ENCODE measurements at regions not wholly inside any gene's neighbourhood (a gene's known extent, or its start where the extent isn't known, plus 50 kb on each side); places are given as distances from the start of the nearest gene placed in this dataset.
"Not testable (repeated sequence)": the region's sequence is repeated elsewhere in the genome, so short reads cannot be mapped to it uniquely, and the experiment has no call there.

- in situ Hi-C loops (cut with HindIII; ENCODE audit: low pct_ligation_motif_present, low sequenced_read_pairs): no loop called here
- H3K27me3 ChIP-seq (replicated peaks): no peaks in the 10 kb centered on the region
- no peaks in the 10 kb centered on the region for H3K36me3 ChIP-seq (replicated peaks)
- no peak overlapping the region for H3K27ac ChIP-seq
- TF ChIP-seq CTCF (IDR thresholded peaks at IDR 0.05; ENCODE audit: low read depth, low read length, missing control alignments): no peak
- H3K4me3 ChIP-seq (ENCODE audit: low read depth, low read length): no peak overlapping the region
- DNase-seq: no peak
These were observed 86.3 kb downstream of the PPCDC start for GRCh38 chr15:75109736-75110130.

- Histone ChIP-seq H3K27ac (no peak overlapping the region), H3K4me3 (ENCODE audit: low read depth, low read length) (no peak overlapping the region), H3K36me3 (replicated peaks) (no peaks in the 10 kb centered on the region), H3K27me3 (replicated peaks) (no peaks in the 10 kb centered on the region)
- no peak for DNase-seq
- TF ChIP-seq CTCF (IDR thresholded peaks at IDR 0.05; ENCODE audit: low read depth, low read length, missing control alignments): no peak
- in situ Hi-C loops (cut with HindIII; ENCODE audit: low pct_ligation_motif_present, low sequenced_read_pairs): no loop called here
These were observed 89.0 kb downstream of the PPCDC start for GRCh38 chr15:75112278-75112847.

- DNase-seq: no peak
- in situ Hi-C loops (cut with HindIII; ENCODE audit: low pct_ligation_motif_present, low sequenced_read_pairs): no loop called here
- no peak for TF ChIP-seq CTCF (IDR thresholded peaks at IDR 0.05; ENCODE audit: low read depth, low read length, missing control alignments)
- no peak overlapping the region for H3K27ac ChIP-seq
- H3K27me3 ChIP-seq (replicated peaks): no peaks in the 10 kb centered on the region
- no peaks in the 10 kb centered on the region for H3K36me3 ChIP-seq (replicated peaks)
- H3K4me3 ChIP-seq (ENCODE audit: low read depth, low read length): no peak overlapping the region
These were observed 88.7 kb upstream of the C15orf39 start for GRCh38 chr15:75112848-75113492.

GRCh38 chr15:75114327-75114726 lies 87.4 kb upstream of the C15orf39 start:
- Histone ChIP-seq H3K4me3 (ENCODE audit: low read depth, low read length) (no peak overlapping the region), H3K36me3 (replicated peaks) (no peaks in the 10 kb centered on the region), H3K27ac (no peak overlapping the region), H3K27me3 (replicated peaks) (no peaks in the 10 kb centered on the region)
- TF ChIP-seq CTCF (IDR thresholded peaks at IDR 0.05; ENCODE audit: low read depth, low read length, missing control alignments): no peak
- no peak for DNase-seq
- in situ Hi-C loops (cut with HindIII; ENCODE audit: low pct_ligation_motif_present, low sequenced_read_pairs): no loop called here

GRCh38 chr15:75114796-75115195 lies 86.9 kb upstream of the C15orf39 start:
- H3K4me3 ChIP-seq (ENCODE audit: low read depth, low read length): no peak overlapping the region
- no peaks in the 10 kb centered on the region for H3K27me3 ChIP-seq (replicated peaks)
- TF ChIP-seq CTCF (IDR thresholded peaks at IDR 0.05; ENCODE audit: low read depth, low read length, missing control alignments): no peak
- H3K36me3 ChIP-seq (replicated peaks): no peaks in the 10 kb centered on the region
- no peak overlapping the region for H3K27ac ChIP-seq
- no peak for DNase-seq
- in situ Hi-C loops (cut with HindIII; ENCODE audit: low pct_ligation_motif_present, low sequenced_read_pairs): no loop called here

- in situ Hi-C loops (cut with HindIII; ENCODE audit: low pct_ligation_motif_present, low sequenced_read_pairs); H3K36me3 ChIP-seq (replicated peaks); H3K27me3 ChIP-seq (replicated peaks); H3K27ac ChIP-seq; DNase-seq; H3K4me3 ChIP-seq (ENCODE audit: low read depth, low read length): not testable (repeated sequence)
These were observed 86.2 kb upstream of the C15orf39 start for GRCh38 chr15:75115411-75115913.

- DNase-seq: not testable (repeated sequence)
These were observed 85.5 kb upstream of the C15orf39 start for GRCh38 chr15:75116143-75116542.

More at GRCh38 chr15:75116143-75116542, 85.5 kb upstream of the C15orf39 start:
- H3K27me3 ChIP-seq (replicated peaks); H3K36me3 ChIP-seq (replicated peaks); in situ Hi-C loops (cut with HindIII; ENCODE audit: low pct_ligation_motif_present, low sequenced_read_pairs); H3K4me3 ChIP-seq (ENCODE audit: low read depth, low read length); H3K27ac ChIP-seq: not testable (repeated sequence)
